Panc1 (cell line): ENCODE measurements at regions not wholly inside any gene's neighbourhood (a gene's known extent, or its start where the extent isn't known, plus 50 kb on each side); places are given as distances from the start of the nearest gene placed in this dataset.

ENCODE experiments used
- ATAC-seq: fragments of 200-7000 bp; cut with Tn5 transposase; 2 replicates; pipeline ENCODE4 v1.9.1; 2020; ENCODE audit warnings: mild to moderate bottlenecking, moderate library complexity
- BruUV-seq: library from RNA; stranded (reverse); fragments of 400-500 nt; replicated peaks from 2 replicates; lab custom pipeline; 2021; lab: Mats Ljungman, UMichigan
- CTCF ChIA-PET: fragments of 300-600 bp; sonication (Branson Sonifier 250); formaldehyde crosslinking; loops from one replicate; lab custom pipeline; 2022; ENCODE audit warnings: antibody characterized with exemption; lab: Charles Lee
- POLR2A ChIA-PET: fragments of 300-600 bp; sonication (Branson Sonifier 250); formaldehyde crosslinking; loops from one replicate; lab custom pipeline; 2022; ENCODE audit warnings: antibody characterized with exemption; lab: Charles Lee
- DNase-seq: peaks from one replicate; pipeline ENCODE4 v3.0.0-alpha.2; 2010; ENCODE audit warnings: low read depth, low spot score
- H3K27ac ChIP-seq: 2 replicates; pipeline ENCODE4 v1.5.1; 2011; ENCODE audit warnings: mild to moderate bottlenecking, low read length, inconsistent platforms
- H3K27me3 ChIP-seq: fragments of 200-500 bp; sonication (Bioruptor generic); 2 replicates; pipeline ENCODE4 v1.6.0; 2014; ENCODE audit warnings: low read length, inconsistent platforms; ENCODE audit not compliant: control insufficient read depth, insufficient read depth
- H3K36me3 ChIP-seq: fragments of 200-500 bp; sonication (Bioruptor generic); 2 replicates; pipeline ENCODE4 v1.5.1; 2014; ENCODE audit warnings: inconsistent platforms, mild to moderate bottlenecking, low read length, moderate library complexity; ENCODE audit not compliant: control insufficient read depth, insufficient read depth
- H3K4me1 ChIP-seq: 2 replicates; pipeline ENCODE4 v1.5.1; 2011; ENCODE audit warnings: inconsistent platforms, mild to moderate bottlenecking, low read length, moderate library complexity; ENCODE audit not compliant: control insufficient read depth, insufficient read depth
- H3K4me3 ChIP-seq, 2 experiments: 2 replicates each; pipeline ENCODE4 v1.5.1; 2011 to 2012; ENCODE audit warnings: low read depth in 2 of 2, low read length in 2 of 2, mild to moderate bottlenecking in 2 of 2, inconsistent platforms in 1 of 2, moderate library complexity in 1 of 2
- H3K9me3 ChIP-seq: fragments of 200-500 bp; sonication (Bioruptor generic); 2 replicates; pipeline ENCODE4 v1.5.1; 2014; ENCODE audit warnings: low read depth, mild to moderate bottlenecking, inconsistent platforms, low read length, moderate library complexity; ENCODE audit not compliant: control insufficient read depth, insufficient read depth
- POLR2AphosphoS5 ChIP-seq: IDR thresholded peaks from 2 replicates; pipeline ENCODE4 v1.6.1; 2012; ENCODE audit warnings: mild to moderate bottlenecking, low read depth, low read length, moderate library complexity
- SIN3A ChIP-seq: IDR thresholded peaks from 2 replicates; pipeline ENCODE4 v1.6.1; 2012; ENCODE audit warnings: low read depth, mild to moderate bottlenecking, low read length, moderate library complexity, borderline replicate concordance; ENCODE audit not compliant: insufficient read depth
- TCF7L2 ChIP-seq: IDR thresholded peaks from 2 replicates; pipeline ENCODE4 v1.6.1; 2011; ENCODE audit warnings: mild to moderate bottlenecking, low read depth, low read length, inconsistent platforms
- in situ Hi-C: cut with HindIII; loops from 2 replicates; pipeline ENCODE4 v1.10.0; 2016; ENCODE audit warnings: low sequenced_read_pairs, low pct_unique_long_range_greater_than_20kb
- intact Hi-C: fragments of 100-400 bp; cut with micrococcal nuclease; formaldehyde crosslinking; loops from one replicate; pipeline ENCODE4 v1.10.0; 2022; ENCODE audit not compliant: unreplicated experiment
- TF ChIP-seq, protein P1 (sequence below): fragments of 450-650 bp; IDR thresholded peaks from 2 replicates; pipeline ENCODE4 v1.5.1; 2017; ENCODE audit warnings: mild to moderate bottlenecking
- TF ChIP-seq, protein P2 (sequence below), 2 experiments: IDR thresholded peaks; 2 replicates each; pipeline ENCODE4 v1.6.1; 2011 to 2012; ENCODE audit warnings: low read depth in 2 of 2, control low read depth in 1 of 2, low read length in 1 of 2, mild to moderate bottlenecking in 1 of 2, moderate library complexity in 1 of 2; ENCODE audit not compliant: insufficient read depth in 1 of 2

DNA sequence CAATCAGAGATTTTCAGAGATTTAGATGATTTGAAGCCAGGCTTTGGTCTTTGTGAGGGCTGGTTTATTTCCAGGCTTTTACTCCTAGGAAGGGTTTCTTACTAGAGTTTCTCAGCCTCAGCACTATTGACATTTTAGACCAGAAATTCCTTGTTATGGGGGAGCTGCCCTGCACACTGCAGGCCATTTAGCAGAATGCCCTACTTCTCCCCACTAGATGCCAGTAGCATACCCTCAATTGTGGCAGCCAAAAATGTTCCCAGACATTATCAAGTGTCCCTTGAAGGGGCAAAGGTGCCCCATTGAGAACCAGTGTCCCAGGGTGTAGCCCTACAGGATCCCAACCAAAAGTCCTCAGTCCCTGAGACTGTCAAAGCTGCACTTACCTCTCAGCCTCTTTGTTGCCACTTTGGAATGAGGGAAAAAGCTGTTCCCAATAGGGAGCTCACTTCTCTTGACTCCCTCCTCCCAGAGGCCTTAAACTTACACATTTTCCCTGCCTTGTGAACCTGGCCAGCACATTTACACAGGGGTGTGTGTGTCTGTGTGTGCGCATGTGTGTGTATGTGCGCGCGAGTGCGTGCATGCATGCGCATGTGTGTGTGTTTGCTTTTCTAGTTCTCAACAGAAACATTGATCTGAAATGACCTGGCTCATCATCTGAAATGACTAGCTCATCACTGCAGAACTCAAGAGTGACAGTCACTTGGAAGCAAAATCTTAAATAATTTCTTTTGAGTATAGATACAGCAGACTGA lies 231.4 kb downstream of the QDPR start:
- ATAC-seq (no peak), DNase-seq (no peak)
- Histone ChIP-seq H3K9me3 (no peaks in the 10 kb centered on the region), H3K4me3 (no peak overlapping the region), H3K36me3 (no peaks in the 10 kb centered on the region), H3K27ac (no peak overlapping the region), H3K27me3 (no peaks in the 10 kb centered on the region), H3K4me1 (no peaks in the 10 kb centered on the region)
- no peak for TF ChIP-seq SIN3A
- TF ChIP-seq, protein P1, sequence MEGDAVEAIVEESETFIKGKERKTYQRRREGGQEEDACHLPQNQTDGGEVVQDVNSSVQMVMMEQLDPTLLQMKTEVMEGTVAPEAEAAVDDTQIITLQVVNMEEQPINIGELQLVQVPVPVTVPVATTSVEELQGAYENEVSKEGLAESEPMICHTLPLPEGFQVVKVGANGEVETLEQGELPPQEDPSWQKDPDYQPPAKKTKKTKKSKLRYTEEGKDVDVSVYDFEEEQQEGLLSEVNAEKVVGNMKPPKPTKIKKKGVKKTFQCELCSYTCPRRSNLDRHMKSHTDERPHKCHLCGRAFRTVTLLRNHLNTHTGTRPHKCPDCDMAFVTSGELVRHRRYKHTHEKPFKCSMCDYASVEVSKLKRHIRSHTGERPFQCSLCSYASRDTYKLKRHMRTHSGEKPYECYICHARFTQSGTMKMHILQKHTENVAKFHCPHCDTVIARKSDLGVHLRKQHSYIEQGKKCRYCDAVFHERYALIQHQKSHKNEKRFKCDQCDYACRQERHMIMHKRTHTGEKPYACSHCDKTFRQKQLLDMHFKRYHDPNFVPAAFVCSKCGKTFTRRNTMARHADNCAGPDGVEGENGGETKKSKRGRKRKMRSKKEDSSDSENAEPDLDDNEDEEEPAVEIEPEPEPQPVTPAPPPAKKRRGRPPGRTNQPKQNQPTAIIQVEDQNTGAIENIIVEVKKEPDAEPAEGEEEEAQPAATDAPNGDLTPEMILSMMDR, result no peak
- no peak for TF ChIP-seq POLR2AphosphoS5
- intact Hi-C loops (no loop called here), in situ Hi-C loops (no loop called here)
- BruUV-seq, result no TSS peak
- CTCF ChIA-PET, result no interaction called here
- POLR2A ChIA-PET, result no interaction called here

DNA sequence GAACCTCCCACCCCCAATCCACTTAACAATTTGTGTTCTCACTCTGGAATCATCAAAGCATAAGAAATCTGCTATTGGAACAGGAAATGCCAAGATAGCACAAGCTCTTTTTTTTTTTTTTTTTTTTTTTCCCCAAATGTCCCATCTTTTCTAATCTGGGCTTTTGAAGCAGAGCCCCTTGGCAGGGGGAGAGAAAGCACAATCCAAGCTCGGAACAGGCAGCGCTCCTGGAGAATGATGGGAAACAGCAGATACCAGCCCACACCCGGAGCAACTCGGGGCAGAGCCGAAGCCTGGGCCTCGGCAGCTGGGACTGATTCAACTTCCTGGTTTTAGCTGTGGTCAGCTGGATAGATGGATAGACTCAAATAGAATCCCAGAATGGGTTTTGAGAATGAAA lies 235.1 kb downstream of the QDPR start:
- CTCF ChIA-PET, result no interaction called here
- no peak for ATAC-seq

More for the DNA sequence above, 235.1 kb downstream of the QDPR start:
- intact Hi-C loops (no loop called here), in situ Hi-C loops (no loop called here)
- Histone ChIP-seq H3K36me3 (no peaks in the 10 kb centered on the region), H3K9me3 (no peaks in the 10 kb centered on the region), H3K4me1 (no peaks in the 10 kb centered on the region), H3K27me3 (no peaks in the 10 kb centered on the region), H3K27ac (no peak overlapping the region), H3K4me3 (no peak overlapping the region)
- no TSS peak for BruUV-seq
- DNase-seq, result no peak
- POLR2A ChIA-PET, result no interaction called here
- TF ChIP-seq, protein P1, result no peak
- TF ChIP-seq TCF7L2 (no peak), POLR2AphosphoS5 (no peak), SIN3A (no peak)
- TF ChIP-seq, protein P2, sequence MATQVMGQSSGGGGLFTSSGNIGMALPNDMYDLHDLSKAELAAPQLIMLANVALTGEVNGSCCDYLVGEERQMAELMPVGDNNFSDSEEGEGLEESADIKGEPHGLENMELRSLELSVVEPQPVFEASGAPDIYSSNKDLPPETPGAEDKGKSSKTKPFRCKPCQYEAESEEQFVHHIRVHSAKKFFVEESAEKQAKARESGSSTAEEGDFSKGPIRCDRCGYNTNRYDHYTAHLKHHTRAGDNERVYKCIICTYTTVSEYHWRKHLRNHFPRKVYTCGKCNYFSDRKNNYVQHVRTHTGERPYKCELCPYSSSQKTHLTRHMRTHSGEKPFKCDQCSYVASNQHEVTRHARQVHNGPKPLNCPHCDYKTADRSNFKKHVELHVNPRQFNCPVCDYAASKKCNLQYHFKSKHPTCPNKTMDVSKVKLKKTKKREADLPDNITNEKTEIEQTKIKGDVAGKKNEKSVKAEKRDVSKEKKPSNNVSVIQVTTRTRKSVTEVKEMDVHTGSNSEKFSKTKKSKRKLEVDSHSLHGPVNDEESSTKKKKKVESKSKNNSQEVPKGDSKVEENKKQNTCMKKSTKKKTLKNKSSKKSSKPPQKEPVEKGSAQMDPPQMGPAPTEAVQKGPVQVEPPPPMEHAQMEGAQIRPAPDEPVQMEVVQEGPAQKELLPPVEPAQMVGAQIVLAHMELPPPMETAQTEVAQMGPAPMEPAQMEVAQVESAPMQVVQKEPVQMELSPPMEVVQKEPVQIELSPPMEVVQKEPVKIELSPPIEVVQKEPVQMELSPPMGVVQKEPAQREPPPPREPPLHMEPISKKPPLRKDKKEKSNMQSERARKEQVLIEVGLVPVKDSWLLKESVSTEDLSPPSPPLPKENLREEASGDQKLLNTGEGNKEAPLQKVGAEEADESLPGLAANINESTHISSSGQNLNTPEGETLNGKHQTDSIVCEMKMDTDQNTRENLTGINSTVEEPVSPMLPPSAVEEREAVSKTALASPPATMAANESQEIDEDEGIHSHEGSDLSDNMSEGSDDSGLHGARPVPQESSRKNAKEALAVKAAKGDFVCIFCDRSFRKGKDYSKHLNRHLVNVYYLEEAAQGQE (IDR thresholded peaks at IDR 0.05; ENCODE audit: insufficient read depth in 1 of 2, low read depth in 2 of 2, low read length in 1 of 2), result no peak
